ENCODE measurements at regions not wholly inside any gene's neighbourhood (a gene's known extent, or its start where the extent isn't known, plus 50 kb on each side); places are given as distances from the start of the nearest gene placed in this dataset.

- ChIA-PET CTCF (ENCODE audit: low intra/inter-chr PET ratio, low total read pairs) (no interaction called here), POLR2A (no interaction called here)
Observed at GRCh38 chr2:72040629-72041571, 106.8 kb downstream of the CYP26B1 start.

More at GRCh38 chr2:72040629-72041571, 106.8 kb downstream of the CYP26B1 start:
- Histone ChIP-seq H3K79me2 (ENCODE audit: insufficient read depth, low read length) (no peaks in the 10 kb centered on the region), H2AFZ (ENCODE audit: low read length) (no peak overlapping the region), H3K4me3 (replicated peaks in 1 of 3; ENCODE audit: insufficient read depth in 1 of 3, low read depth in 2 of 3, low read length in 3 of 3) (no peak overlapping the region), H3K9ac (ENCODE audit: insufficient read depth, low read depth, low read length) (no peak overlapping the region), H3K4me1 (ENCODE audit: insufficient read depth, low read length) (no peaks in the 10 kb centered on the region), H4K20me1 (ENCODE audit: insufficient read depth, low read length) (no peaks in the 10 kb centered on the region), H3K4me2 (ENCODE audit: low read depth, low read length) (no peak overlapping the region), H3K36me3 (replicated peaks in 1 of 2; ENCODE audit: control insufficient read depth in 1 of 2, insufficient read depth in 2 of 2, low read length in 2 of 2) (no peaks in the 10 kb centered on the region), H3K27me3 (ENCODE audit: control insufficient read depth in 1 of 2, insufficient read depth in 2 of 2, low read length in 2 of 2) (peaks cover 0 to 50% of the 10 kb centered on the region in 2 experiments; a peak in 4 of 5 replicates), H3K27ac (ENCODE audit: extremely low read length, insufficient read depth, low read length) (no peak overlapping the region), H3K9me3 (ENCODE audit: low read length) (peaks cover 18% of the 10 kb centered on the region)
- no peak for TF ChIP-seq POLR2AphosphoS2 (IDR thresholded peaks at IDR 0.05; ENCODE audit: low read depth, low read length)
- no peak for TF ChIP-seq TAF1 (CRISPR knock-in tag; IDR thresholded peaks at IDR 0.05)
- no peak for TF ChIP-seq ONECUT2 (CRISPR knock-in tag; IDR thresholded peaks at IDR 0.05)
- TF ChIP-seq ZNF788 (CRISPR knock-in tag; IDR thresholded peaks at IDR 0.05; ENCODE audit: borderline replicate concordance), result no peak
- no peak for TF ChIP-seq DMTF1 (CRISPR knock-in tag; IDR thresholded peaks at IDR 0.05)
- no peak for TF ChIP-seq POLR2AphosphoS5 (IDR thresholded peaks at IDR 0.05; ENCODE audit: low read depth, low read length)
- no peak for TF ChIP-seq NCOA5 (CRISPR knock-in tag; IDR thresholded peaks at IDR 0.05)
- no peak for TF ChIP-seq ZNF563 (CRISPR knock-in tag; IDR thresholded peaks at IDR 0.05)
- TF ChIP-seq ZBTB43 (CRISPR knock-in tag; conservative IDR thresholded peaks at IDR 0.05), result no peak
- TF ChIP-seq NR2C2 (CRISPR knock-in tag; IDR thresholded peaks at IDR 0.05; ENCODE audit: borderline replicate concordance), result no peak
- TF ChIP-seq ZNF362 (CRISPR knock-in tag; IDR thresholded peaks at IDR 0.05; ENCODE audit: borderline replicate concordance), result no peak
- no peak for TF ChIP-seq ZNF484 (CRISPR knock-in tag; IDR thresholded peaks at IDR 0.05; ENCODE audit: borderline replicate concordance, low read depth)
- TF ChIP-seq PLRG1 (conservative IDR thresholded peaks at IDR 0.05), result no peak
- TF ChIP-seq CREB3 (CRISPR knock-in tag; IDR thresholded peaks at IDR 0.05), result no peak
- no peak for TF ChIP-seq ZNF746 (CRISPR knock-in tag; IDR thresholded peaks at IDR 0.05)
- no peak for TF ChIP-seq MED1 (CRISPR knock-in tag; IDR thresholded peaks at IDR 0.05)
- no peak for TF ChIP-seq FUBP1 (CRISPR knock-in tag; IDR thresholded peaks at IDR 0.05; ENCODE audit: borderline replicate concordance)
- ATAC-seq (no peak), DNase-seq (ENCODE audit: low spot score) (no peak), FAIRE-seq (no peak)
- in situ Hi-C loops (cut with HindIII; ENCODE audit: extremely low pct_ligation_motif_present, low pct_unique_long_range_greater_than_20kb) (no loop called here), intact Hi-C loops (cut with micrococcal nuclease; ENCODE audit: unreplicated experiment) (no loop called here)
- BruUV-seq (replicated peaks), result no TSS peak
- 10% methylated on average over 12 of the region's 12 CpGs for WGBS (ENCODE audit: low lambda C conversion rate)

Measured in HepG2 (cell line).